ENCODE measurements at regions not wholly inside any gene's neighbourhood (a gene's known extent, or its start where the extent isn't known, plus 50 kb on each side); places are given as distances from the start of the nearest gene placed in this dataset.

DNA sequence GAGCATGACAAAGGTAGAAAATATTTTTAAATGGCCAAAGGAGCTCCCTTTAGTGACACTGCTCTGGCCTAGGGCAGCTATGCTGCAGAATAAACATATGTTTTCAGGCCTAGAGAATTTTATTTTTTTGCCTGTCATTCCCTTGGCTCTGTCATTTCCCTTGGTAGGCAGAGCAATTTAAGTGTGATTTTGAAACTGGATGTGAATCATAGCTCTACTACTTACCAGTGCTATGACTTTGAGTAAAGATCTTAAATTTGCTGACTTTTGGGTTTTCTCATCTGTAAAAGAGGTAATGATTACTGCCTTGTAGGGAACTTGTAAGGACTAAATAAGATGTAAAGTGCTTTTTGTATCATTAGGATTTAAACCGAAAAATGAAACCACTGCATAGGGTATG, 189.0 kb upstream of the ZRANB2 start:
- H3K27me3 ChIP-seq (ENCODE audit: insufficient read depth, low read length): no peaks in the 10 kb centered on the region
- H2AFZ ChIP-seq (ENCODE audit: low read length): no peak overlapping the region
- H3K79me2 ChIP-seq (ENCODE audit: insufficient read depth, low read length): no peaks in the 10 kb centered on the region
- peak; percentile 13 for DNase-seq (ENCODE audit: insufficient read length, low spot score, missing footprints)
- H3K27ac ChIP-seq (ENCODE audit: low read depth, low read length): no peak overlapping the region
- no peak overlapping the region for H3K4me3 ChIP-seq (ENCODE audit: insufficient read depth, low read length)
- no peaks in the 10 kb centered on the region for H4K20me1 ChIP-seq (ENCODE audit: insufficient read depth, low read length)
- no peaks in the 10 kb centered on the region for H3K9me3 ChIP-seq (ENCODE audit: low read depth, low read length)
- H3K4me1 ChIP-seq (ENCODE audit: insufficient read depth, low read length): no peaks in the 10 kb centered on the region
- no peaks in the 10 kb centered on the region for H3K36me3 ChIP-seq (ENCODE audit: insufficient read depth, low read length)
- H3K4me2 ChIP-seq (ENCODE audit: insufficient read depth, low read length): no peak overlapping the region
- TF ChIP-seq, protein P1, sequence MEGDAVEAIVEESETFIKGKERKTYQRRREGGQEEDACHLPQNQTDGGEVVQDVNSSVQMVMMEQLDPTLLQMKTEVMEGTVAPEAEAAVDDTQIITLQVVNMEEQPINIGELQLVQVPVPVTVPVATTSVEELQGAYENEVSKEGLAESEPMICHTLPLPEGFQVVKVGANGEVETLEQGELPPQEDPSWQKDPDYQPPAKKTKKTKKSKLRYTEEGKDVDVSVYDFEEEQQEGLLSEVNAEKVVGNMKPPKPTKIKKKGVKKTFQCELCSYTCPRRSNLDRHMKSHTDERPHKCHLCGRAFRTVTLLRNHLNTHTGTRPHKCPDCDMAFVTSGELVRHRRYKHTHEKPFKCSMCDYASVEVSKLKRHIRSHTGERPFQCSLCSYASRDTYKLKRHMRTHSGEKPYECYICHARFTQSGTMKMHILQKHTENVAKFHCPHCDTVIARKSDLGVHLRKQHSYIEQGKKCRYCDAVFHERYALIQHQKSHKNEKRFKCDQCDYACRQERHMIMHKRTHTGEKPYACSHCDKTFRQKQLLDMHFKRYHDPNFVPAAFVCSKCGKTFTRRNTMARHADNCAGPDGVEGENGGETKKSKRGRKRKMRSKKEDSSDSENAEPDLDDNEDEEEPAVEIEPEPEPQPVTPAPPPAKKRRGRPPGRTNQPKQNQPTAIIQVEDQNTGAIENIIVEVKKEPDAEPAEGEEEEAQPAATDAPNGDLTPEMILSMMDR (IDR thresholded peaks at IDR 0.05; ENCODE audit: extremely low read depth, low read depth, low read length): no peak

DNA sequence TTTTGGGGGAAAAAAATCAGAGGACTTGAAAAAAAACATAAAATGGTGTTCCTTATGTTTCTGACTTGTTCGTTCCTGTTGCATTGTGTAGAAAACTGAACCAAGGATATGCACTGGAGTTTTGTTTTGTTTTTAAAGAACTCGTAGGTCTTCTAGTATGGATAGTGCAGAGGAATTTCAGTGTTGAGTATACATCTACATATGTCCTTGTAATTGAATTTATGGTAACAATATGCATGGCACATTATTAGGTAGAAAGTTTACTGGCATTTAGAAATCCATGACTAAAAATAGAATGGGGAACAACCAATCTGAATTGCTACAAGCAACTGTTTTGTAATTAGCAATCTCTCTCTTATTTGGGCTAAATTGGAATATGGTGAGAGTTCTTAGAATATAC, 188.3 kb upstream of the ZRANB2 start:
- no peaks in the 10 kb centered on the region for H3K9me3 ChIP-seq (ENCODE audit: low read depth, low read length)
- no peaks in the 10 kb centered on the region for H3K36me3 ChIP-seq (ENCODE audit: insufficient read depth, low read length)
- H3K4me2 ChIP-seq (ENCODE audit: insufficient read depth, low read length): no peak overlapping the region
- H3K4me1 ChIP-seq (ENCODE audit: insufficient read depth, low read length): no peaks in the 10 kb centered on the region
- no peak overlapping the region for H3K4me3 ChIP-seq (ENCODE audit: insufficient read depth, low read length)
- no peaks in the 10 kb centered on the region for H4K20me1 ChIP-seq (ENCODE audit: insufficient read depth, low read length)
- no peak for DNase-seq (ENCODE audit: insufficient read length, low spot score, missing footprints)
- TF ChIP-seq, protein P1 (IDR thresholded peaks at IDR 0.05; ENCODE audit: extremely low read depth, low read depth, low read length): no peak
- no peak overlapping the region for H2AFZ ChIP-seq (ENCODE audit: low read length)
- H3K27ac ChIP-seq (ENCODE audit: low read depth, low read length): no peak overlapping the region
- no peaks in the 10 kb centered on the region for H3K79me2 ChIP-seq (ENCODE audit: insufficient read depth, low read length)
- H3K27me3 ChIP-seq (ENCODE audit: insufficient read depth, low read length): no peaks in the 10 kb centered on the region

GRCh38 chr1:71267220-71267619, 186.4 kb upstream of the ZRANB2 start:
- Histone ChIP-seq H2AFZ (ENCODE audit: low read length) (no peak overlapping the region), H3K4me2 (ENCODE audit: insufficient read depth, low read length) (no peak overlapping the region), H3K9me3 (ENCODE audit: low read depth, low read length) (no peaks in the 10 kb centered on the region), H3K27ac (ENCODE audit: low read depth, low read length) (no peak overlapping the region), H3K27me3 (ENCODE audit: insufficient read depth, low read length) (no peaks in the 10 kb centered on the region), H3K4me3 (ENCODE audit: insufficient read depth, low read length) (no peak overlapping the region), H3K4me1 (ENCODE audit: insufficient read depth, low read length) (no peaks in the 10 kb centered on the region), H3K79me2 (ENCODE audit: insufficient read depth, low read length) (no peaks in the 10 kb centered on the region), H3K36me3 (ENCODE audit: insufficient read depth, low read length) (no peaks in the 10 kb centered on the region), H4K20me1 (ENCODE audit: insufficient read depth, low read length) (no peaks in the 10 kb centered on the region)
- DNase-seq (ENCODE audit: insufficient read length, low spot score, missing footprints): no peak
- TF ChIP-seq, protein P1 (IDR thresholded peaks at IDR 0.05; ENCODE audit: extremely low read depth, low read depth, low read length): no peak

DNA sequence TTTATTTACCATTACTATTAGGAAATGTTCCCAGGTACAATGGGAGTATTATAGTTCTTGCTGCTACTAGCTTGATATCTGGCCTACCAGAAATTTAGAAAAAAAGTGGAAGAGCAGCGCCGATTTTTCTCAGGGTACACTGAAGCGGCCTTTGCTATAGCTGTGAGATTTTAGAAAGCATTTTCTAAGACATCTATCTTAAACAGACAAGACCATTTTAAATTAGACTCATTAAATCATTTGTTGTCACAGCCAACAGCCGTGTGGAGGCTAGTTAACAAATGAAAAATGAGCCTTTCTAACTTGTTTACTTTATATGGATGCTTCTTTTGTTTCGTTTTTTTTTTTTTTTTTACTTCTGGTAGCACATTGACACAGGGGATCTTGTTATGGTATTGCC, 183.2 kb upstream of the ZRANB2 start:
- Histone ChIP-seq H3K27me3 (ENCODE audit: insufficient read depth, low read length) (no peaks in the 10 kb centered on the region), H3K4me2 (ENCODE audit: insufficient read depth, low read length) (no peak overlapping the region), H3K9me3 (ENCODE audit: low read depth, low read length) (no peaks in the 10 kb centered on the region), H3K27ac (ENCODE audit: low read depth, low read length) (no peak overlapping the region), H2AFZ (ENCODE audit: low read length) (no peak overlapping the region), H3K36me3 (ENCODE audit: insufficient read depth, low read length) (no peaks in the 10 kb centered on the region), H4K20me1 (ENCODE audit: insufficient read depth, low read length) (no peaks in the 10 kb centered on the region), H3K4me1 (ENCODE audit: insufficient read depth, low read length) (no peaks in the 10 kb centered on the region), H3K4me3 (ENCODE audit: insufficient read depth, low read length) (no peak overlapping the region), H3K79me2 (ENCODE audit: insufficient read depth, low read length) (no peaks in the 10 kb centered on the region)
- TF ChIP-seq, protein P1 (IDR thresholded peaks at IDR 0.05; ENCODE audit: extremely low read depth, low read depth, low read length): no peak
- no peak for DNase-seq (ENCODE audit: insufficient read length, low spot score, missing footprints)
